ENCODE measurements at regions not wholly inside any gene's neighbourhood (a gene's known extent, or its start where the extent isn't known, plus 50 kb on each side); places are given as distances from the start of the nearest gene placed in this dataset.

DNA sequence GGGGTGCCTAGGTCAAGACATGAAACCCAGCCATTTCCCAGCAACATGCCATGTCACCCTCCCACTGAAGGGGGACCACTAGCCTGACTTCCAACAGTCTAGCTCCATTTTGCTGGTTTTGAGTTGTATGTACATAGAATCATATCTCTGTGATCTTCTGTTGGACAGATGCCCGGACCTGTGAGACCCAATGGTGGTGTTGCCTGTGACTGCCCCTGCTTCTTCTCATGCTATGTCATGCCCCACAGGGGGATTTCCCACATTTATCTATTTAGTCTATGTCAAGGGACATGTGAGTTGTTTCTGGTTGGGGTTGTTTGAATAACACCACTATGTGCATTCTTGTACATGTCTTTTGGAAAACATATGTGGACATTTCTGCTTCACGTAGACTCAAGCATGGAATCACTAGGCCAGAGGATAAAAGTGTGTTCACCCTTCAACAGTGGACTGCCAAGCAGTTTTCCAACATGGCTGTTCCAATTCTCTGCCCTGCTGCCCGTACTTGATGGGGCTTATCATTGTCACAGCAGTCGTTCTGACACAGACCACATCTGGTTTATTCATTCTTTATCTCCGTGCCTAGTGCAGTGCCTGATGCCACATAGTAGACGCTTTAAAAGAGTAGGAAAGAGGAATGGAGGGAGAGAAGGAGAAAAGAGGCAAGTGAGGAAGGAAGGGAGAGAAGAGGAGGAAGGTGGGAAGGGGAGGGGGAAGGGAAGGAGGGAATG, 114.4 kb downstream of the TPRA1 start:
- TF ChIP-seq POLR2A (IDR thresholded peaks at IDR 0.05): no peak
- TF ChIP-seq, protein P1, sequence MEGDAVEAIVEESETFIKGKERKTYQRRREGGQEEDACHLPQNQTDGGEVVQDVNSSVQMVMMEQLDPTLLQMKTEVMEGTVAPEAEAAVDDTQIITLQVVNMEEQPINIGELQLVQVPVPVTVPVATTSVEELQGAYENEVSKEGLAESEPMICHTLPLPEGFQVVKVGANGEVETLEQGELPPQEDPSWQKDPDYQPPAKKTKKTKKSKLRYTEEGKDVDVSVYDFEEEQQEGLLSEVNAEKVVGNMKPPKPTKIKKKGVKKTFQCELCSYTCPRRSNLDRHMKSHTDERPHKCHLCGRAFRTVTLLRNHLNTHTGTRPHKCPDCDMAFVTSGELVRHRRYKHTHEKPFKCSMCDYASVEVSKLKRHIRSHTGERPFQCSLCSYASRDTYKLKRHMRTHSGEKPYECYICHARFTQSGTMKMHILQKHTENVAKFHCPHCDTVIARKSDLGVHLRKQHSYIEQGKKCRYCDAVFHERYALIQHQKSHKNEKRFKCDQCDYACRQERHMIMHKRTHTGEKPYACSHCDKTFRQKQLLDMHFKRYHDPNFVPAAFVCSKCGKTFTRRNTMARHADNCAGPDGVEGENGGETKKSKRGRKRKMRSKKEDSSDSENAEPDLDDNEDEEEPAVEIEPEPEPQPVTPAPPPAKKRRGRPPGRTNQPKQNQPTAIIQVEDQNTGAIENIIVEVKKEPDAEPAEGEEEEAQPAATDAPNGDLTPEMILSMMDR (IDR thresholded peaks at IDR 0.05): no peak
- no peak for TF ChIP-seq POLR2AphosphoS5 (IDR thresholded peaks at IDR 0.05)
- TF ChIP-seq EP300 (IDR thresholded peaks at IDR 0.05; ENCODE audit: low read depth): no peak
